Heart left ventricle (tissue), 13 donors: ENCODE measurements at regions not wholly inside any gene's neighbourhood (a gene's known extent, or its start where the extent isn't known, plus 50 kb on each side); places are given as distances from the start of the nearest gene placed in this dataset.

Source experiments
- POLR2A ChIP-seq, 2 donors: fragments of 450-650 bp; IDR thresholded peaks; one replicate each; pipeline ENCODE4 v1.6.1; 2017; ENCODE audit warnings: antibody characterized with exemption in 2 of 2, mild to moderate bottlenecking in 2 of 2, moderate library complexity in 2 of 2
- TF ChIP-seq, protein P1 (sequence below), 12 donors: fragments of 200-600 bp; sonication (generic) in 4 of 12; IDR thresholded peaks; one replicate each; pipeline versions ENCODE4 v1.5.0 to v1.8.0; 2018 to 2022; ENCODE audit warnings: antibody characterized with exemption in 12 of 12, mild to moderate bottlenecking in 5 of 12
- donor health status: ischemic (EF 13 %, LVEDD 7.1; RV severe dilation, severe dysfunction).
- donor health status: DM: no; HTN: yes; CAD: no.
- donor health status: DM: no; HTN: no; CAD: no.
- donor health status: ischemic (EF 25% LVEDD 6.9; RV normal size, moderate dysfunction).
- donor health status: ischemic (EF 25% LVEDD 5.7; RV mildly dilated, moderate dysfunction).
- donor health status: ischemic (EF 35%, LVEDD 5.7; RV mildly dilated, moderate dysfunction).
- donor health status: nonischemic (EF 11% LVEDD 7.7; RV severe dilation, severe dysfunction).
- donor health status: DM: yes; HTN: yes; CAD: no.
- donor health status: PGD.
- donor health status: ischemic (EF 29% LVEDD 5.4; RV normal size, mild dysfunction).
- donor health status: nonischemic (EF 23%, LVEDD 6.1; RV moderate dilation, normal function).

DNA sequence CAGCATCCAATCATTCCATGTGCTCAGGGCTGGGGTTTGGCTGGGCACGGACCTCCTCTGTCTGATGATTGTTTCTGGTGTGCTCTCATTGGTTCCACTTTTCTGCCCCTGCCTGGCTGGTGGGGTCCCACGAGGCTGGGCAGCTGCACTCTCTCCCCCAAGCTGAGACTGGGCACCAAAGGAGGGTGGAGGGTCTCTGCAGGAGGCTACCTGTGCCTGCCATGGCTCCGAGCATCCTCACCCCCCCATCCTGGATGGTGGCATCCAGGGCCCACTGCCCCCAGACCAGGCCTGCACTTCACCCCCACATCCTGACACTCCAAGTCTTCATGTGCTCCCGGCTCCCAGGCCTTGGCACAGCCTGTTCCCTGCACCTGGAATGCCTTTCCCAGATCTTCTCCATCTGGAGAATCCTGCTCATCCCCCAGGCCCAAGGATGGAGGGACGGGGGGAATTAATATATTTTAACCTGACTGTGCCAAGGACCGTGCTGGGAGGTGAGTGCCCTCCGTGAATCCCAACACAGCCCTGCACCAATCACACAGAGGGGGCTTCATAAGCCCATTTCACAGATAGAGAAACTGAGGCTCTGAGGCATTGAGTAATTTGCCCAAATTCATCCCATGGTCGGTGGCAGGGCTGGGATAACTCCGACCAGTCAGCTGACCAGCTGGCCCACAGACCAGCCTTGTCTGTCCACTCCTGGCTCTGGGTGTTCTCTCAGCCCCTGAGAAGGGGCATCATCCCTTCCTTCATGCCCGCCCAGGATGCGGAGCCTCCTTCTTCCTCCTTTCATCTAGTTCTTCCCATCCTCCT is 403.4 kb downstream of the MATN1 start:
- TF ChIP-seq, protein P1, sequence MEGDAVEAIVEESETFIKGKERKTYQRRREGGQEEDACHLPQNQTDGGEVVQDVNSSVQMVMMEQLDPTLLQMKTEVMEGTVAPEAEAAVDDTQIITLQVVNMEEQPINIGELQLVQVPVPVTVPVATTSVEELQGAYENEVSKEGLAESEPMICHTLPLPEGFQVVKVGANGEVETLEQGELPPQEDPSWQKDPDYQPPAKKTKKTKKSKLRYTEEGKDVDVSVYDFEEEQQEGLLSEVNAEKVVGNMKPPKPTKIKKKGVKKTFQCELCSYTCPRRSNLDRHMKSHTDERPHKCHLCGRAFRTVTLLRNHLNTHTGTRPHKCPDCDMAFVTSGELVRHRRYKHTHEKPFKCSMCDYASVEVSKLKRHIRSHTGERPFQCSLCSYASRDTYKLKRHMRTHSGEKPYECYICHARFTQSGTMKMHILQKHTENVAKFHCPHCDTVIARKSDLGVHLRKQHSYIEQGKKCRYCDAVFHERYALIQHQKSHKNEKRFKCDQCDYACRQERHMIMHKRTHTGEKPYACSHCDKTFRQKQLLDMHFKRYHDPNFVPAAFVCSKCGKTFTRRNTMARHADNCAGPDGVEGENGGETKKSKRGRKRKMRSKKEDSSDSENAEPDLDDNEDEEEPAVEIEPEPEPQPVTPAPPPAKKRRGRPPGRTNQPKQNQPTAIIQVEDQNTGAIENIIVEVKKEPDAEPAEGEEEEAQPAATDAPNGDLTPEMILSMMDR (IDR thresholded peaks at IDR 0.05), result no peak
- no peak for TF ChIP-seq POLR2A (IDR thresholded peaks at IDR 0.05)
